Stimulated activated CD8-positive, alpha-beta memory T cell treated with anti-CD3 and anti-CD28 coated beads, Interleukin-7, amount 100 ng/mL, for 24 hours (primary cell): ENCODE measurements at regions not wholly inside any gene's neighbourhood (a gene's known extent, or its start where the extent isn't known, plus 50 kb on each side); places are given as distances from the start of the nearest gene placed in this dataset.
"Not testable (repeated sequence)": the region's sequence is repeated elsewhere in the genome, so short reads cannot be mapped to it uniquely, and the experiment has no call there.

ENCODE experiments used
- DNase-seq: peaks from one replicate; pipeline ENCODE4 v3.0.0-alpha.2; 2020; ENCODE audit warnings: low read depth

GRCh38 chr20:22070610-22071058 is 365.2 kb downstream of the PAX1 start:
- DNase-seq = no peak

- DNase-seq = no peak
Observed at GRCh38 chr20:22063753-22064152, 358.3 kb downstream of the PAX1 start.

- no peak for DNase-seq
Observed at GRCh38 chr20:22062874-22063273, 357.4 kb downstream of the PAX1 start.

GRCh38 chr20:22060610-22061009 is 355.1 kb downstream of the PAX1 start:
- no peak for DNase-seq

- DNase-seq = no peak
Observed at GRCh38 chr20:22058746-22059145, 353.3 kb downstream of the PAX1 start.

GRCh38 chr20:22055981-22056380 is 350.5 kb downstream of the PAX1 start:
- no peak for DNase-seq

GRCh38 chr20:22052025-22052650 is 346.7 kb downstream of the PAX1 start:
- no peak for DNase-seq

GRCh38 chr20:22045956-22046507 is 340.6 kb downstream of the PAX1 start:
- DNase-seq = not testable (repeated sequence)

- DNase-seq = no peak
Observed at GRCh38 chr20:22027423-22027822, 322.0 kb downstream of the PAX1 start.

- no peak for DNase-seq
Observed at GRCh38 chr20:22020201-22020600, 314.7 kb downstream of the PAX1 start.

GRCh38 chr20:22008456-22008855 is 303.0 kb downstream of the PAX1 start:
- no peak for DNase-seq

- DNase-seq = no peak
Observed at GRCh38 chr20:22006306-22006705, 300.8 kb downstream of the PAX1 start.

GRCh38 chr20:22005535-22005934 is 300.1 kb downstream of the PAX1 start:
- no peak for DNase-seq

- DNase-seq = no peak
Observed at GRCh38 chr20:22004946-22005345, 299.5 kb downstream of the PAX1 start.

- DNase-seq = no peak
Observed at GRCh38 chr20:22003680-22004079, 298.2 kb downstream of the PAX1 start.

- no peak for DNase-seq
Observed at GRCh38 chr20:22001886-22002285, 296.4 kb downstream of the PAX1 start.

- no peak for DNase-seq
Observed at GRCh38 chr20:21995461-21995860, 290.0 kb downstream of the PAX1 start.

GRCh38 chr20:21994203-21994602 is 288.7 kb downstream of the PAX1 start:
- DNase-seq = no peak

GRCh38 chr20:21982559-21982958 is 277.1 kb downstream of the PAX1 start:
- DNase-seq = no peak

GRCh38 chr20:21981597-21982344 is 276.3 kb downstream of the PAX1 start:
- DNase-seq = no peak

- no peak for DNase-seq
Observed at GRCh38 chr20:21981179-21981578, 275.7 kb downstream of the PAX1 start.

- DNase-seq = no peak
Observed at GRCh38 chr20:21971436-21971835, 266.0 kb downstream of the PAX1 start.

- DNase-seq = no peak
Observed at GRCh38 chr20:21968486-21968885, 263.0 kb downstream of the PAX1 start.
